Lower leg skin (tissue), 3 donors: ENCODE measurements at regions not wholly inside any gene's neighbourhood (a gene's known extent, or its start where the extent isn't known, plus 50 kb on each side); places are given as distances from the start of the nearest gene placed in this dataset.

Experiments
- POLR2A ChIP-seq, 2 donors: fragments of 450-650 bp; IDR thresholded peaks; one replicate each; pipeline ENCODE4 v1.6.1; 2016 to 2017; ENCODE audit warnings: antibody characterized with exemption in 2 of 2, mild to moderate bottlenecking in 1 of 2, moderate library complexity in 1 of 2
- TF ChIP-seq, protein P1 (sequence below), 3 donors: fragments of 450-650 bp; IDR thresholded peaks; one replicate each; pipeline ENCODE4 v1.5.1; 2016; ENCODE audit warnings: antibody characterized with exemption in 3 of 3, mild to moderate bottlenecking in 3 of 3, moderate library complexity in 2 of 3

DNA sequence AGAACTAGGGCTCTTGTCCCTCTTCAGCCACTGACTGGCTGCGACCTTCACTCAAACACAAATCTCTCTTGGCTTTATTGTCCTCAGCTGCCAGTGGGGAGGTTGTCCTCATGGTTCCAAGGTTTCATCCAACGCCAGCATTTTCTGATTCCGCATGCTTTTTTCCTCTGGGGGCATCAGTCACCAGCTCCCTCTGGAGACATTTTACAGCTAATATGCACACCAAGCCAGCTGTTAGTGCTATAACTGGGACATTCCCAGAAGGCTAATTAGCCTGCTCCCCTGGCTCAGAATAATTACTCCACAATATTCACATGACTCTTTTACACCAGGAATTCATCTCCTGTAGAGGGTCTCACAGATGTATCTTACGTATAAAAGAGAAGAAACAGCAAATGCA is 193.6 kb upstream of the ANKRD55 start:
- TF ChIP-seq, protein P1, sequence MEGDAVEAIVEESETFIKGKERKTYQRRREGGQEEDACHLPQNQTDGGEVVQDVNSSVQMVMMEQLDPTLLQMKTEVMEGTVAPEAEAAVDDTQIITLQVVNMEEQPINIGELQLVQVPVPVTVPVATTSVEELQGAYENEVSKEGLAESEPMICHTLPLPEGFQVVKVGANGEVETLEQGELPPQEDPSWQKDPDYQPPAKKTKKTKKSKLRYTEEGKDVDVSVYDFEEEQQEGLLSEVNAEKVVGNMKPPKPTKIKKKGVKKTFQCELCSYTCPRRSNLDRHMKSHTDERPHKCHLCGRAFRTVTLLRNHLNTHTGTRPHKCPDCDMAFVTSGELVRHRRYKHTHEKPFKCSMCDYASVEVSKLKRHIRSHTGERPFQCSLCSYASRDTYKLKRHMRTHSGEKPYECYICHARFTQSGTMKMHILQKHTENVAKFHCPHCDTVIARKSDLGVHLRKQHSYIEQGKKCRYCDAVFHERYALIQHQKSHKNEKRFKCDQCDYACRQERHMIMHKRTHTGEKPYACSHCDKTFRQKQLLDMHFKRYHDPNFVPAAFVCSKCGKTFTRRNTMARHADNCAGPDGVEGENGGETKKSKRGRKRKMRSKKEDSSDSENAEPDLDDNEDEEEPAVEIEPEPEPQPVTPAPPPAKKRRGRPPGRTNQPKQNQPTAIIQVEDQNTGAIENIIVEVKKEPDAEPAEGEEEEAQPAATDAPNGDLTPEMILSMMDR (IDR thresholded peaks at IDR 0.05): no peak
- no peak for TF ChIP-seq POLR2A (IDR thresholded peaks at IDR 0.05)
